ENCODE measurements at regions not wholly inside any gene's neighbourhood (a gene's known extent, or its start where the extent isn't known, plus 50 kb on each side); places are given as distances from the start of the nearest gene placed in this dataset.

DNA sequence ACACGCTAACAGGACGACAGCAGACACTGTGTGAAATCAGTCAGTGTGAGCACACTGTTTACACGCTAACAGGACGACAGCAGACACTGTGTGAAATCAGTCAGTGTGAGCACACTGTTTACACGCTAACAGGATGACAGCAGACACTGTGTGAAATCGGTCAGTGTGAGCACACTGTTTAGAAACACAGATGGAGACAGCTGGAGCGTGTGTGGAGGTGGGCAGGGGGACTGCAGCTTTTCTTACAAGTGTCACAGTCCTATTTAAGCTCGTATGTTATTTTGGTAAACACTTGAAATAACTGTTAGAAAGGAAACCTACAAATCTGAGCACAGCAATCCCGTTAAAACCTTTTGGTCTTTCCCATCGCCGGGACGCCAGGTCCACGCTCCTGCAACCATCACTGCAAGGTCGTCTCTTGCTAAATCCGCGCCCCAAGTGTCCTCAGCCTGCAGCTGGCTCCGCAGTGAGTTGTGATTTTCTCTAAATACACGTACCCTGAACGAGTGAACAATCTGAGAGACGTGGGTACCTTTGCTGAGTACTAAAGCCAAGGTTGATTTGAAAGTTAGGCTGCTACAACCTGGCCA lies 58.9 kb upstream of the CTDP1 start:
- no peak for TF ChIP-seq CTCF (IDR thresholded peaks at IDR 0.05)
- TF ChIP-seq POLR2A (IDR thresholded peaks at IDR 0.05): no peak

Data from thyroid gland (tissue), 4 donors.